Activated effector memory CD4-positive, alpha-beta T cell treated with anti-CD3 and anti-CD28 coated beads, Interleukin-2, amount 50 U/mL, for 16 hours (primary cell): ENCODE measurements at regions not wholly inside any gene's neighbourhood (a gene's known extent, or its start where the extent isn't known, plus 50 kb on each side); places are given as distances from the start of the nearest gene placed in this dataset.

ENCODE experiments used
- DNase-seq: peaks from one replicate; pipeline ENCODE4 v3.0.0-alpha.2; 2020

GRCh38 chr3:22236490-22237270 is 485.7 kb upstream of the ZNF385D start:
- DNase-seq: no peak

GRCh38 chr3:22239011-22239410 is 488.0 kb upstream of the ZNF385D start:
- DNase-seq: no peak

GRCh38 chr3:22241110-22241509 is 490.1 kb upstream of the ZNF385D start:
- DNase-seq: no peak

GRCh38 chr3:22244761-22245521 is 493.9 kb upstream of the ZNF385D start:
- no peak for DNase-seq

GRCh38 chr3:22245811-22246583 is 495.0 kb upstream of the ZNF385D start:
- DNase-seq: no peak

- no peak for DNase-seq
These were observed 498.6 kb upstream of the ZNF385D start for GRCh38 chr3:22249658-22250057.

- no peak for DNase-seq
These were observed 506.2 kb upstream of the ZNF385D start for GRCh38 chr3:22257252-22257651.

- no peak for DNase-seq
These were observed 511.4 kb upstream of the ZNF385D start for GRCh38 chr3:22262386-22262785.

GRCh38 chr3:22263042-22263441 is 512.0 kb upstream of the ZNF385D start:
- DNase-seq: no peak

- no peak for DNase-seq
These were observed 514.4 kb upstream of the ZNF385D start for GRCh38 chr3:22265403-22265802.

GRCh38 chr3:22269831-22270230 is 518.8 kb upstream of the ZNF385D start:
- no peak for DNase-seq

GRCh38 chr3:22276351-22276750 is 525.3 kb upstream of the ZNF385D start:
- no peak for DNase-seq

- DNase-seq: no peak
These were observed 533.5 kb upstream of the ZNF385D start for GRCh38 chr3:22284559-22284958.

- DNase-seq: no peak
These were observed 537.7 kb upstream of the ZNF385D start for GRCh38 chr3:22288756-22289155.

- DNase-seq: no peak
These were observed 541.7 kb upstream of the ZNF385D start for GRCh38 chr3:22292681-22293080.

- DNase-seq: no peak
These were observed 545.6 kb upstream of the ZNF385D start for GRCh38 chr3:22296601-22297000.

GRCh38 chr3:22297436-22297835 is 546.4 kb upstream of the ZNF385D start:
- no peak for DNase-seq

GRCh38 chr3:22306454-22306853 is 555.4 kb upstream of the ZNF385D start:
- no peak for DNase-seq

GRCh38 chr3:22308871-22309270 is 557.9 kb upstream of the ZNF385D start:
- no peak for DNase-seq

GRCh38 chr3:22315925-22316324 is 564.9 kb upstream of the ZNF385D start:
- no peak for DNase-seq

- DNase-seq: no peak
These were observed 567.3 kb upstream of the ZNF385D start for GRCh38 chr3:22318325-22318724.

- DNase-seq: no peak
These were observed 568.4 kb upstream of the ZNF385D start for GRCh38 chr3:22319446-22319845.

- no peak for DNase-seq
These were observed 571.9 kb upstream of the ZNF385D start for GRCh38 chr3:22322861-22323260.

GRCh38 chr3:22326305-22326704 is 575.3 kb upstream of the ZNF385D start:
- DNase-seq: no peak
